Liver (tissue), 3 donors: ENCODE measurements at regions not wholly inside any gene's neighbourhood (a gene's known extent, or its start where the extent isn't known, plus 50 kb on each side); places are given as distances from the start of the nearest gene placed in this dataset.

Experiments used
- ATF3 ChIP-seq: IDR thresholded peaks from 2 replicates; pipeline ENCODE4 v1.6.1; 2016; ENCODE audit warnings: antibody characterized with exemption
- CTCF ChIP-seq: fragments of 150-350 bp; IDR thresholded peaks from 2 replicates; pipeline ENCODE4 v1.5.1; 2017; ENCODE audit warnings: improper control_type of control experiment, low read depth, low read length; ENCODE audit not compliant: missing input control
- FOXA1 ChIP-seq: IDR thresholded peaks from 2 replicates; pipeline ENCODE4 v1.6.1; 2016; ENCODE audit warnings: antibody characterized with exemption
- MAX ChIP-seq: IDR thresholded peaks from 2 replicates; pipeline ENCODE4 v1.6.1; 2016; ENCODE audit warnings: antibody characterized with exemption
- RAD21 ChIP-seq, 2 donors: IDR thresholded peaks; 2 replicates each; pipeline ENCODE4 v1.6.1; 2016; ENCODE audit warnings: antibody characterized with exemption in 2 of 2, mild to moderate bottlenecking in 2 of 2
- SP1 ChIP-seq: IDR thresholded peaks from 2 replicates; pipeline ENCODE4 v1.6.1; 2018; ENCODE audit warnings: antibody characterized with exemption, mild to moderate bottlenecking
- TAF1 ChIP-seq: conservative IDR thresholded peaks from 2 replicates; pipeline ENCODE4 v1.6.1; 2016; ENCODE audit warnings: antibody characterized with exemption, mild to moderate bottlenecking
- YY1 ChIP-seq: IDR thresholded peaks from 2 replicates; pipeline ENCODE4 v1.6.1; 2016; ENCODE audit warnings: antibody characterized with exemption, mild to moderate bottlenecking
- ZBTB33 ChIP-seq: IDR thresholded peaks from 2 replicates; pipeline ENCODE4 v1.6.1; 2016; ENCODE audit warnings: antibody characterized with exemption
- donor health status: healthy.
- donor health status: healthy.

GRCh38 chr10:52858722-52859121 is 86.1 kb upstream of the MBL2 start:
- TF ChIP-seq CTCF (no peak), YY1 (no peak), RAD21 (IDR thresholded peaks at IDR 0.05) (no peak), TAF1 (no peak), SP1 (no peak), MAX (no peak), ZBTB33 (no peak), ATF3 (no peak), FOXA1 (no peak)
